Left cardiac atrium (tissue), 4 donors: ENCODE measurements at regions not wholly inside any gene's neighbourhood (a gene's known extent, or its start where the extent isn't known, plus 50 kb on each side); places are given as distances from the start of the nearest gene placed in this dataset.
"Not testable (repeated sequence)": the region's sequence is repeated elsewhere in the genome, so short reads cannot be mapped to it uniquely, and the experiment has no call there.

Source experiments
- ATAC-seq, 2 donors: fragments of 200-7000 bp; cut with Tn5 transposase; one replicate each; pipeline ENCODE4 v1.9.1; 2020; ENCODE audit warnings: mild to moderate bottlenecking in 2 of 2, moderate library complexity in 2 of 2
- DNase-seq: peaks from one replicate; pipeline ENCODE4 v3.0.0-alpha.2; 2020
- intact Hi-C, 2 donors: fragments of 100-400 bp; cut with DNase I; formaldehyde crosslinking; loops; one replicate each; pipeline versions ENCODE4 v1.14.1 to v1.15.1; 2022 to 2023
- donor health status: DM: no; HTN: yes; CAD: no.
- donor health status: DM: no; HTN: yes; CAD: no; lungs with severe emphysema.
- donor health status: DM: yes; HTN: yes; CAD: no.
- donor health status: Dilated cardiomyopathy.

GRCh38 chr9:107827304-107827703 is 337.7 kb upstream of the KLF4 start:
- DNase-seq, result no peak
- intact Hi-C loops, result no loop called here
- ATAC-seq, result peak in 1 of 2 donors; percentile 54

DNA sequence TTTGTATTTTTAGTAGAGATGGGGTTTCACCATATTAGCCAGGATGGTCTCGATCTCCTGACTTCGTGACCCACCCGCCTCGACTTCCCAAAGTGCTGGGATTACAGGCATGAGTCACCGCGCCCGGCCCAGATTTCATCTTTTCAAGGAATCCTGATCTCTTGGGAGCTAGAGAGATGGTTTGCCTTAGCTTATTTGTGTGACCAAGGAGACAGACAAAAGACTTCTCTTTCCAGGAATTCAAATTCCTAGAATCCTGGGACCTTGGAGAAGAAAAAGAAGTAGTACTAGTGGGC is 337.1 kb upstream of the KLF4 start:
- ATAC-seq, intact Hi-C loops, DNase-seq: not testable (repeated sequence)

- intact Hi-C loops, result no loop called here
- DNase-seq (no peak), ATAC-seq (no peak)
Measured at GRCh38 chr9:107824556-107824955, 335.0 kb upstream of the KLF4 start.

DNA sequence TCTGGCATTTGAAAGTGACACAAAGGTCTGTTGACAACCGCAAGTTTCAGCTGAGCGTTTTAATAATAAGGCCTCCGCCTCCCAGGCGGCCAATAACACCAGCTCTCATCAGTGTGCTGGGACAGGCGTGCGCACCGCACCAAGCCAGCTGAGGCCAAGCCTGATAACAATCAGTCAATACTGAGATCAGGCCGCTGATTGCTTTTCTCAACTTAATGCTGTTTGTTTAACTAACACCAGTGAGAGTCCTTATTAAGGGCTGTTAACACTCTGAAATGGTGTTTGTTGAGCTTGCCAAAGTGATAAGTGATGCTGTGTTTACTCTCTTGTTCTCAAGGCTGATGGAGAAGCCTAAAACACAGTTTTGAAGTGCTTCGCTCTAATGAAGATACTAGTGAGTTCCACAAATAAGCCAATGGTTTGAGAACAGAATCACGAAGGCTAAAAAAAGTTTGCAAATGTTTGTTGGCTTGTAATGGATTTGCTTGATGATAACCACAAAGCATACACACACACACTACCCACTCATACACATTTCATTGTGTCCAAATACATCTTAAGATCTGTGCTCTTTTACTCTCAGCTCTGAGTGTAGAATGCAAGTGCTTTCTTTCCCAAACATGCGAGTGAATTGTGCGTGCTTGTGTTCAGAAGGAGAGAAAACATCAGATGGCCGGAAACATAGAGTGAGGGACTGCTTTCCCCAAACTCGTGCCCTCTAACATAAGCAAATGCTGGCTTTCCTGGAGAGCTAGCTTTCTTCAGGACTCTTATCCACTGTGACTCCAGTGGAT is 330.4 kb upstream of the KLF4 start:
- ATAC-seq, result peak in 1 of 2 donors; percentile 74
- intact Hi-C loops, result no loop called here
- no peak for DNase-seq

DNA sequence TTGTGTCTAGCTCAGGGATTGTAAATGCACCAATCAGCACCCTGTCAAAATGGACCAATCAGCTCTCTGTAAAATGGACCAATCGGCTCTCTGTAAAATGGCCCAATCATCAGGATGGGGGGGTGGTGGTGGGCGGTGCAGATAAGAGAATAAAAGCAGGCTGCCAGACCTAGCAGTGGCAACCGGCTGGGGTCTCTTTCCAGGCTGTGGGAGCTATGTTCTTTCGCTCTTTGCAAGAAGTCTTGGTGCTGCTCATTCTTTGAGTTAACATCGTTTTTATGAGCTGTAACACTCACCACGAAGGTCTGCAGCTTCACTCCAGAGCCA is 328.9 kb upstream of the KLF4 start:
- DNase-seq, ATAC-seq, intact Hi-C loops: not testable (repeated sequence)

GRCh38 chr9:107817595-107818502 is 328.3 kb upstream of the KLF4 start:
- ATAC-seq, intact Hi-C loops: not testable (repeated sequence)

DNA sequence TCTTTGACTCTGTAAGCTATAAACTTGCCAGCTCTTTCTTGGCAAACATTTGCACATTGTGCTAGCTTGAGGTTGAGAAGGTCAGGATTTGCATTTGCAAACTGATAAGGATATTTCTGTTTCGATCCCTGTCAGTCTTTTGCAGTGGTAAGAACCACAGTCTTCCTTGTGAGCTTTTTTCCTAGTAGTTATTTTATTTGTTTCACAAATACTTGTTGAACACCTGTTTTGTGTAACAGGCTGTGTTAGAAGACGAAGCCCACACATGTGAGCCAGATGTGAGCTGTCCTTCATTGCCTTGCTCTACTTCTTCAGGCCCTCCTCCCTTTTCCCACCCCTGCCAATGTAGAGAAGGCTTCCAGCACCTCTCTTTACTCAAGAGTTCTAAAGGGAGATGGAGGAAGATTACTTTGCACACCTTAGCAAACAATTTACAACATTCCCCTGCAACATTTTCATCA is 327.0 kb upstream of the KLF4 start:
- intact Hi-C loops, result no loop called here

More at GRCh38 chr9:107817595-107818502, 328.3 kb upstream of the KLF4 start:
- not testable (repeated sequence) for DNase-seq

GRCh38 chr9:107815782-107816560 is 326.4 kb upstream of the KLF4 start:
- ATAC-seq, result no peak
- intact Hi-C loops, result no loop called here
- no peak for DNase-seq

More for the DNA sequence above, 327.0 kb upstream of the KLF4 start:
- ATAC-seq, result no peak
- no peak for DNase-seq

DNA sequence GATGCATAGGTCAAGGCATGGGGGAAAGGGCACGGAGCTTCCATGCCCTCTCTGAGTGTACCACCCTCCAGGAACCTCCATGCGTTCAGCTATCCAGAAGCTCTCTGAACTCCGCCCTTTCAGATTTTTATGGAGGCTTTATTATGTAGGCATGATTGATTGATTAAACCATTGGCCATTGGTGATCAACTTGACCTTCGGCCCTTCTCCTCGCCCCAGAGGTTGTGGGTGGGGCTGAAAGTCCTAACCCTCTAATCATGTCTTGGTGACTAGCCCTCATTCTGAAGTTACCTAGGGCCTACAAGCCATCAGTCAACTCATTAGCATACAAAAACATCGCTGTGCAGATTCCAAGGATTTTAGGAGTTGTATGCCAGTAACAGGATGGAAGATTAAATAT is 323.7 kb upstream of the KLF4 start:
- no peak for ATAC-seq
- intact Hi-C loops, result no loop called here
- DNase-seq, result no peak

GRCh38 chr9:107810461-107810961 is 320.9 kb upstream of the KLF4 start:
- intact Hi-C loops, result no loop called here
- DNase-seq (no peak), ATAC-seq (no peak)

DNA sequence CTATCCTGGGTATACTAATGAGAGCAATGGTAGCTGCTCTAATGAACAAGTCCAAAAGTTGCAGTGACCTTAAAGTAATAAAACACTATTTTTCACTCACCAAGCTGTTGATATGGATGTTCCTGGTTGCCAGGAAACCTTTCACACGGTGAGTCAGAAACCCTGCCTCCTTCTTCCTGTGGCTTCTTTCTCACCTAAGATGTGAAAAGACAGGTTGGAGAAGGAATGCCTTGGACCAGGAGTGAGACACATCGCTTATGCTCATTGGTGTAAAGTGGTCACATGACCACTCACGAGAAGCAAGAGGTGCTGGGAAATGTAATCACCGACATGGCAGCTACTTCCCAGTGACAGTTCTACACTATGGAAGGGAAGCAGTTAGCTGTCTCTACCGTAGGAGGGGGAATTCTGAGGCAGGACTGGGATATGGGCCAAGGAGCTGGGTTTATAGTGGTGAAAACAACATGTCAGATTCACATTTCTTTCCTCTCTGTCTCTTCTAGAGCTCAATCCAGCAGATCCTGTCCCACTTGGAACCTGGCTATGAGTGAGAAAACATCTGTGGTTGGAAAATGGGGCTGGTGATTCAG is 320.4 kb upstream of the KLF4 start:
- DNase-seq (no peak), ATAC-seq (no peak)
- intact Hi-C loops, result no loop called here

- intact Hi-C loops, result no loop called here
- DNase-seq (no peak), ATAC-seq (peak in 1 of 2 donors; percentile 24)
Measured at GRCh38 chr9:107807183-107807582, 317.6 kb upstream of the KLF4 start.

- DNase-seq (no peak), ATAC-seq (peak in 1 of 2 donors; percentile 62)
- intact Hi-C loops, result no loop called here
Measured at GRCh38 chr9:107805201-107805600, 315.6 kb upstream of the KLF4 start.

DNA sequence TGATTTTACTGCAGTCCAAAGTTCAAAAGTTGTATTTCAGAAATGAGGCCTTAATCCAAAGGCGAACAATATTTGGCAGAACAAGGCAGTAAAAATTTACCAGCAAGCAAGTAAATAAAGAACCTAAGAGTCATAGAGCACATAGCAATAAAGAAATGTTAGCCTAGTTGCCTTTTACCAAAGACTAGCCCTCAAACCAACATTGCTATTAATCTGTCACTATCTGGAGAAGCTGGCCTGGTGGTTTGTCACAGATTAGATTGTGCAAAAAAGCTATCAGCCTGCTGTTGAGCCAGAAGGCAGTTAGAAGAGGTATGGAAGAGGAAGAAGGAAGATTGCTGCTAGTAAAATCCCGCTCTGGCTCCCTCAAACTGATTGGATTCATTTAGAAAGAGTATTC is 304.7 kb upstream of the KLF4 start:
- ATAC-seq (no peak), DNase-seq (no peak)
- intact Hi-C loops, result no loop called here

DNA sequence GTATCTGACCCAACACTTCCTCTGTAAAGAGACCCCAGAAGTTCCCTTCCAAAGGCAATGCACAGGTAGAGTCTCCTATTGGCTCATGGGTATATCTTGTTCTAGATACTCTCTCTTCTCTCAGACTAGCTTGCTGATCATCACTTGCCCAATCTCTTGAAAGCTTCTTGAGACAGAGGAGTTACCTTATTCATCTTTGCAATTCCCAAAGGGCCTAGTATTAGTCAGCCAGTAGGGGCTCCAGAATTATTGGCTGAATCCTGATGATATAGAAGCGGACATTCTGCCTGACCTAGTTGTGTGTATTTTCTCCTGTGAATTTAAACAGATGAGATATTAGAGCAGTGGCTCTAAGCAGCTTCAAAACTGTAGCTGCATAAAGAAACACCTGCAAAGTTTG is 304.0 kb upstream of the KLF4 start:
- DNase-seq (no peak), ATAC-seq (no peak)
- intact Hi-C loops, result no loop called here

GRCh38 chr9:107792596-107792995 is 303.0 kb upstream of the KLF4 start:
- no peak for ATAC-seq

GRCh38 chr9:107792006-107792405 is 302.4 kb upstream of the KLF4 start:
- intact Hi-C loops, result no loop called here
- ATAC-seq (no peak), DNase-seq (no peak)

More at GRCh38 chr9:107792596-107792995, 303.0 kb upstream of the KLF4 start:
- intact Hi-C loops, result no loop called here
- DNase-seq, result no peak

GRCh38 chr9:107789001-107789700 is 299.6 kb upstream of the KLF4 start:
- intact Hi-C loops, result no loop called here
- ATAC-seq (no peak), DNase-seq (no peak)
